HG03064 (cell line): ENCODE measurements at regions not wholly inside any gene's neighbourhood (a gene's known extent, or its start where the extent isn't known, plus 50 kb on each side); places are given as distances from the start of the nearest gene placed in this dataset.
A peak's percentile ranks its signal among the peaks of the same experiment; 100 is the strongest.
"Not testable (repeated sequence)": the region's sequence is repeated elsewhere in the genome, so short reads cannot be mapped to it uniquely, and the experiment has no call there.

ENCODE experiments used
- ATAC-seq: cut with Tn5 transposase; IDR thresholded peaks from one replicate; pipeline ENCODE4 v1.9.1; 2021; ENCODE audit warnings: low read depth; ENCODE audit not compliant: unreplicated experiment

DNA sequence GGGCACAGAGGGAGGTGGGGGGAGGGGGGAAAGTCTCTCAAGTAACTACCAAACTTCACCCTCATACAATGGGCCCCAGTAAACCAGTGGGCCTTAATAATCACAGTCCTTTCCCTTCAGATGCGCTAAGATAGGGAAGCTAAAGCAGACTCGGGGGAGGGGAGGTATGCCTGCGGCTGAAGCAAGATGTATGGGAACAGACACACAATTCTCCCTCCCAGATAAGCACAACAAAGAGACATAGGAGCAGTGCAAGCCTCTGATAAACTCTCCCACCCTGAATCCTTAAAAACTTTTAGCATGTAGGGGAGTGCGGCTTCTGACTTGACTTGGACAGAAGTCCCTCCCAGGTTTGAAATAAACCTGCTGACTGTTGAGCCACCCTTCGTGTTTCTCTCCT lies 54.7 kb downstream of the PROP1 start:
- ATAC-seq = not testable (repeated sequence)

DNA sequence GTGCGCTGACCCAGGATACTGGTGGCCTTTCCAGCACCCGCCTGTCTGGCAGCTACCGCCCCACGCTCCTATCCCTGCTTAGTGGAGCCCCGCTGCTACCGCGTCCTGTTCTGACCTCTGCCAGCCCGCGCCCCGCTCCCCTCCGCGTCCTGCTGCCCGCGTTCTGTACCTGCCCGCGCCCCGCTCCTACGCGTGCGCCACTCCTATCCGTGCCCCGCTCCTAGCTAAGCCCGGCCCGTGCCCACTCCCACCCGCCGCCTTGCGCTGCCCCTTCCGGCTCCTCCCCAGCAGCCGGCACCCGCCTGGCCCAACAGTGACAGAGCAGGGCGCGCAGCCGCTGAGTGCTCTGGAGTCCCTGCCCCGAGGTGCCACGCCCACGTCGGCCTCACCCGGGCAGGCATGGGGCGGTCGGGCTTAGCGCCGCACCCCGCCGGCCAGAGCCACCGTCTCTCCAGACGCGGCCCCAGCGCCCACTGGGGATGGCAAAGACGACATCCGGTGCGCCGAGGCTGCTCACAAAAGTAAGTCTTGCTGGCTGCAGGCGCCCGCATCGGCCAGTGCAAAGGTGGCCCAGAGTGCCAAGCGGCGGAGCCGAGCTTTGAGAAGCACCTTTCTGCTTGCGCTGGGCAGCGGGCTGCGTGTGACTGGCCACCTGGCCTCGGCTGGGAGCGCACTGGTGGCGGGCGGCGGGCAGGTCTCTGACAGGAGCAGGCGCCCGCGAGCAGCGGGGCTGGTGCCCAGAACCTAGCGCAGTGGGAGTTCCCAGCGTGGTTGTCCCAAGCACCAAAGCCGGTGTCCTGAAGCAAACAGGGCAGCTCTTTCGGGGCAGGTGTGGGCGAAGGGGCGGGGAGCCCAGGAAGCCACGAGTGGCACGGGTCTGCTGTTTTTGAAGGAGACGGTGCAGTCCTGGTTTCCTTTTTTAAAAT lies 56.5 kb downstream of the PROP1 start:
- ATAC-seq = not testable (repeated sequence)

- ATAC-seq = not testable (repeated sequence)
These were observed 57.3 kb downstream of the PROP1 start for GRCh38 chr5:177938767-177939166.

GRCh38 chr5:177934233-177934632 lies 61.8 kb downstream of the PROP1 start:
- ATAC-seq = not testable (repeated sequence)

GRCh38 chr5:177930269-177931022 lies 65.6 kb downstream of the PROP1 start:
- ATAC-seq = not testable (repeated sequence)

DNA sequence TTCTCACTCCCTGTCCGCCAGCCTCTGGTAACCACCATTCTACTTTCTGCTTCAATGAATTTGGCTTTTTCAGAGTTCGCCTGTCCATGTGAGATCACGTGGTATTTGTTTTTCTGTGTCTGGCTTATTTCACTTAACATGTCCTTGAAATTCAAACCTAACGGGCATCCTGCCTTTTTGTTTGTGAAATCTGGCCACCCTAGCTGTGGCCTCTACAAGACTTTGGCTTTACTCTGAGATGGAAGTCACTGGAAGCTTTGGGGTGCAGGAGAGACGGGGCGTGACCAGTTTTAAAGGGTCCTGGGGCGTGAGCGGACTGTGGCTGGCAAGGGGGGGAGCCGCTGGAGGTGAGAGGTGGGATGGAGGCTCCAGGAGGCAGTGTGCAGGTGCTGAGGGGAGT lies 66.4 kb downstream of the PROP1 start:
- ATAC-seq = not testable (repeated sequence)

- ATAC-seq = not testable (repeated sequence)
These were observed 68.5 kb downstream of the PROP1 start for GRCh38 chr5:177927500-177927899.

DNA sequence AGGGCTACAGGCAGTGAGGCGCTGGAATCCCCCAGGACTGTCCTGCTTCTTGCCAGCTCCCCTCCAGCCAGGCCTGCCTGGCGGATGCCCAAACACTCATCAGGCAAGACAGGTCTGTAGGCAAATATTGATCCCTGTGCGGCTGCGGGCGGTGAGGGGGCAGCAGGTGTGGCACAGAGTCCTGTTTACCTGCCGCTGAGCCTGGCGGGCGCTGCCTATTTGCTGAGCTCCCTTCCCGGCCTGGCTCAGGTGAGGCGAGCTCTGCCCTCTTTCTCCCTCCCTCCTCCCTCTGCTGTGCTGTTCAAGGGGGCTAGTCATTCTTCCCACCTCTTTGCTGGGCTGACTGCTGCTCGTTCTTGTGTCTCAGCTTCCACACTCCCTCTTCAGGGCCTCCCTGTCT lies 71.5 kb downstream of the PROP1 start:
- ATAC-seq = not testable (repeated sequence)

DNA sequence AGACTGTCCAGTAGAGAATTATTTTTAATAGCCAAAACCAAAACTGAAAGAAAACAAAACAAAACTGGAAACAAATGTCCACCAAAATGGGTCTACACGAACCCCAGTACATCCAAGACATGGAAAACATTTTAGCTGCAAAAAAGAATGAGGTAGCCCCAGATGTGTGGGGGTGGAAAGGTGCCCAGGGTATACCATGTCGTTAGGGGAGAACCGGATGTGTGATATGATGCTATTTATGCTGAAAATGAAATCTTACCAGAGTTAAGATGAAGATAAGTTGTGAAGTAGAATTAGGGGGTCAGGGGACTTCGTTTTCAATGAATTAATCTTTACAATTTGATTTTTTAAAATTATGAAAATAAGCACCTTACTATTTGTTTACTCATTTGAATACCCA lies 72.2 kb downstream of the PROP1 start:
- not testable (repeated sequence) for ATAC-seq

- not testable (repeated sequence) for ATAC-seq
These were observed 72.9 kb downstream of the PROP1 start for GRCh38 chr5:177923189-177923588.

DNA sequence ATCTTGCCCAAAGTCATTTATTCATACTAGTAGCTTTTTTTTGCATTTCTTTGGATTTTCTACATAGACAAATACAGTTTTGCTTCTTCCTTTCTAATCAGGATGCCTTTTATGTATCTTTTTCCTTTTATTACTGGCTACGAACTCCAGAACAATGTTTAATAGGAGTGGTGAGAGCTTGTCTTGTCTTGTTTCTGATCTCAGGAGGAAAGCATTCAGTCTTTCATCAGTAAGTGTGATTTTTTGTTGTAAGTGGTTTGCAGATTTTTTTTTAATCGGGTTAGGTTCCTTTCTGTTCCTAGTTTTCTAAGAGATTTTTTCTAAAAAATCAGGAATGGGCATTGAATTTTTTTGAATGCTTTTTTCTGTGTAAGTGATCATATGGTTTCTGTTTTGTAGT lies 86.8 kb downstream of the PROP1 start:
- ATAC-seq = not testable (repeated sequence)

DNA sequence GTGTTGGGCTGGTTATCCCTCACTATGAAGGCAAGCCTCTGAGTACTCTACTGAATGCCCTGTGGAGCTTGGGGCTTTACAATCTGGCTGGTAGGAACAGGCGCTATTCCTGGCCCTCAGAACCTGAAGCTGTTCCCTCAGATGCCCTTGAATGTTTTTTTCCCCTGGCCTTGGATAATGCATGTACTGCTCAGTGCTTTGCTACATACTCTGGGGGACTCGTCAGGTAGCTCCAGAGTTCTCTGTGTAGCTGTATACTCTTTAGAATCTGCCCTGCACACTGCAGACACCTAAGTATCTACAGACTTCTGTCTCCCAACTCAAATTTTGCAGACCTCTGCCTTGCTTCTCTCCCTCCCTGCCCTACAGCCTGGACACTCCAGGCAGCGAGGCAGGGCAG lies 93.2 kb downstream of the PROP1 start:
- not testable (repeated sequence) for ATAC-seq

- ATAC-seq = not testable (repeated sequence)
These were observed 96.0 kb downstream of the PROP1 start for GRCh38 chr5:177900066-177900465.

DNA sequence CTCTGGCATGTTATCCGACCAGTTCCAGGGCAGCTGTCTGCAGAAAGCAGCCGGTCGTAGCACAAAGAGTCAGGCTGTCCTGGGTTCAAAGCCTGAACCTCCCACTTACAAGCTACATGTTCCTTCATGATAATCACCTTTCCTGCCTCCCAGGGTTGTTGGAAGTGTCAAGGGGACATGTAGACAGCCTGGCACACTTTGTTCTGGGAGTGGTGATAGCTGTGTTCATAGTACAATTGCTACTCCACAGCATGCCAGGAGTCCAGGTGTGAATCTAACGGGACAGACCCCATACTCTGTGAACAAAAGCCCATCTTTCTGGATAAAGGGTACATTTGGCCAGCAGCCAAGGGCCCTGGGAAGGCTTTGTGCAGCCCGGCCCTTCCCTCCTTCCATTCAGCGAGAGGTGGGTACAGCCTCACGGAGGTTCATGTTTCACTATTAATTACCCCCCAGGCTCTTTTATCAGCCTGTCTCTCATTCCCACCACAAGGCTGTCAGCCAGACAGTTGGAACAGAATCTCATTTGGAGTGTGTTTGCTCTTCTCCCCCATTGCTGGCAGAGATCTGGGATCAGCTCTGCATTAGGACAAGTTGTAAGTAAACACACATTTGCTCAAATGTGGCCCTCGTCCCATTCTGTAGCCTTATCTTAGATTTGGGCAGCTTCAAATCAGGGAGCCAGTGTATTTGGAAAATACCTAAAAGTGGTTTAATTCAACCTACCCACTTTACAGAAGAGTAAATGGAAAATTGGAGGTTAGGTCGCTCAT lies 101.2 kb downstream of the PROP1 start:
- not testable (repeated sequence) for ATAC-seq

GRCh38 chr5:177892357-177892665 lies 103.7 kb downstream of the PROP1 start:
- not testable (repeated sequence) for ATAC-seq

DNA sequence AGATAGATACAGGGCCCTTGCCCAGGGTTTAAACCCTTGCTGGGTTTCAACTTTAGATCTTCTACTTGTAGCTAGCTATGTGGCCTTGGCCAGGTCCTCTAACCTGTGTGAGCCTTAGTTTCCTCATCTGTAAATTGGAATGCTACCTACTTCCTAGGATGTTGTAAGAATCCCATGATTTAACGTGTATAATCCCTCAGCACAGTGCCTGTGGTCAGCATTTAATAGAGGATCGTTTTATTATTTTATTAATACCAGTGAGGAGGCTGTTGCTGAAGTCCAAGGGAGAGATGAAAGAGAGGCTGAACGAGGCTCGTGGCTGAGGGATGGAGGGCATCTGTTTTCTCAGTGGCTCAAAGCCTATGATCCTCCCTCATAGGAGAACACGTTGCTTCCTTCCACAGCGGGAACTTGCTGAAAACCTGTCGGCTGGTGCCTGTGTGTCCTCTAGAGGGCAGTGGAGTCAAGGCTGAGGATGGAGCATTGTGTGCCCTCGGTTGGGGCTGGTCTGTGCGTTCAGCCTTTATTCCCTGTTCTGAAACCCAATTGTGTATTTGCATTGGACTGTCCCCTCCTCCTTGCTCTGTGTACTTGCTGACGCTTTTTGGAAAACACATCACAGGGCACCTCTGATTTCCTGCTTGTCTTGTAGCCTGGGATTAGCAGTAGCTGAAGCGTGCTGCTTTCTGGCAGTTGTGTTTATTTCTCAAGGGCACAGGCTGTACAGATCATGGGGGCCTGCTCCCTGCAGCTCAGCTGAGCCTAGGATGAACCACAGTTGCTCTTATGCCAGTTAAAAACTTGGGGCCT lies 104.3 kb downstream of the PROP1 start:
- peak; percentile 79 for ATAC-seq

GRCh38 chr5:177883295-177883694 lies 100.6 kb upstream of the FAM153A start:
- not testable (repeated sequence) for ATAC-seq

- not testable (repeated sequence) for ATAC-seq
These were observed 93.2 kb upstream of the FAM153A start for GRCh38 chr5:177875900-177876238.

DNA sequence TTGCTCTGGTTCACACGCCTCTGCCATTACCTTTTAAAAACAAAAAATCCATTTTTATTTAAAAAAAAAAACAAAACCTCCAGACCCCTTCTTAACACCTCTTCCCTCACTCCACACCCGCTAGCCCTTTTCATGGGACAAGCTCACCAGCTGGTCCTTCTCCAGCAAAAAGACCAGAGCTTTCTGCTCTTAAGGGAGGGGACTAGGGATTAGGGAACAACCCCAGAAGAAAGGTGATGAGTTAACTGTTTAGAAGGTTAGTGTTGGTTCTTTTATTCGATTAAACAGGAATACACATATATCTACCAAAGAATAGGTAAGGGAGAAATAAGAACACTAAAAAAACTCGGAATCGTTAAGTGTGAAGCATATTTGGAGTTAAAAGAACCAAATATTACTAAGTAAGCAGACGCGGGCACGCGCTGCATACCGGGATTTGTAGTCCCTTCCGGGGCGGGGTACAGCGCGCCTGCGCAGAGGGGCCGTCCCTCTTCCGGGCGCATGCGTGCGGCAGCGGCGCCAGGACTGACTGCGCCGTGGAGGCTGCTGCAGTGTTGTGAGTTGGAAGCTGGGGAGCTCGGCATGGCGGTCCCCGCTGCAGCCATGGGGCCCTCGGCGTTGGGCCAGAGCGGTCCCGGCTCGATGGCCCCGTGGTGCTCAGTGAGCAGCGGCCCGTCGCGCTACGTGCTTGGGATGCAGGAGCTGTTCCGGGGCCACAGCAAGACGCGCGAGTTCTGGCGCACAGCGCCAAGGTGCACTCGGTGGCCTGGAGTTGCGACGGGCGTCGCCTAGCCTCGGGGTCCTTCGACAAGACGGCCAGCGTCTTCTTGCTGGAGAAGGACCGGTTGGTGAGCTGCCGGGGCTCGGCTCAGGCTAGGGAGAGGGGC lies 92.6 kb upstream of the FAM153A start:
- peak; percentile 73 for ATAC-seq
